ENCODE measurements at regions not wholly inside any gene's neighbourhood (a gene's known extent, or its start where the extent isn't known, plus 50 kb on each side); places are given as distances from the start of the nearest gene placed in this dataset.

GRCh38 chr17:77071925-77072490 lies 68.8 kb upstream of the SEC14L1 start:
- TF ChIP-seq, protein P1, sequence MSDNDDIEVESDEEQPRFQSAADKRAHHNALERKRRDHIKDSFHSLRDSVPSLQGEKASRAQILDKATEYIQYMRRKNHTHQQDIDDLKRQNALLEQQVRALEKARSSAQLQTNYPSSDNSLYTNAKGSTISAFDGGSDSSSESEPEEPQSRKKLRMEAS (CRISPR knock-in tag; IDR thresholded peaks at IDR 0.05): no peak
- TF ChIP-seq SP1 (CRISPR knock-in tag; conservative IDR thresholded peaks at IDR 0.05) (no peak), ZNF138 (CRISPR knock-in tag; conservative IDR thresholded peaks at IDR 0.05) (no peak), CREB1 (CRISPR knock-in tag; IDR thresholded peaks at IDR 0.05) (no peak), NR3C1 (CRISPR knock-in tag; conservative IDR thresholded peaks at IDR 0.05; ENCODE audit: low read depth) (no peak), FOXJ3 (CRISPR knock-in tag; IDR thresholded peaks at IDR 0.05; ENCODE audit: borderline replicate concordance) (no peak), ETV6 (CRISPR knock-in tag; IDR thresholded peaks at IDR 0.05) (no peak), E2F5 (CRISPR knock-in tag; IDR thresholded peaks at IDR 0.05) (no peak), TCF7 (CRISPR knock-in tag; IDR thresholded peaks at IDR 0.05; ENCODE audit: low read depth) (no peak), ZNF416 (CRISPR knock-in tag; IDR thresholded peaks at IDR 0.05) (no peak), ZNF263 (CRISPR knock-in tag; IDR thresholded peaks at IDR 0.05; ENCODE audit: low read depth) (no peak)
- TF ChIP-seq, protein P2, sequence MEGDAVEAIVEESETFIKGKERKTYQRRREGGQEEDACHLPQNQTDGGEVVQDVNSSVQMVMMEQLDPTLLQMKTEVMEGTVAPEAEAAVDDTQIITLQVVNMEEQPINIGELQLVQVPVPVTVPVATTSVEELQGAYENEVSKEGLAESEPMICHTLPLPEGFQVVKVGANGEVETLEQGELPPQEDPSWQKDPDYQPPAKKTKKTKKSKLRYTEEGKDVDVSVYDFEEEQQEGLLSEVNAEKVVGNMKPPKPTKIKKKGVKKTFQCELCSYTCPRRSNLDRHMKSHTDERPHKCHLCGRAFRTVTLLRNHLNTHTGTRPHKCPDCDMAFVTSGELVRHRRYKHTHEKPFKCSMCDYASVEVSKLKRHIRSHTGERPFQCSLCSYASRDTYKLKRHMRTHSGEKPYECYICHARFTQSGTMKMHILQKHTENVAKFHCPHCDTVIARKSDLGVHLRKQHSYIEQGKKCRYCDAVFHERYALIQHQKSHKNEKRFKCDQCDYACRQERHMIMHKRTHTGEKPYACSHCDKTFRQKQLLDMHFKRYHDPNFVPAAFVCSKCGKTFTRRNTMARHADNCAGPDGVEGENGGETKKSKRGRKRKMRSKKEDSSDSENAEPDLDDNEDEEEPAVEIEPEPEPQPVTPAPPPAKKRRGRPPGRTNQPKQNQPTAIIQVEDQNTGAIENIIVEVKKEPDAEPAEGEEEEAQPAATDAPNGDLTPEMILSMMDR (IDR thresholded peaks at IDR 0.05): no peak
- TF ChIP-seq, protein P3, sequence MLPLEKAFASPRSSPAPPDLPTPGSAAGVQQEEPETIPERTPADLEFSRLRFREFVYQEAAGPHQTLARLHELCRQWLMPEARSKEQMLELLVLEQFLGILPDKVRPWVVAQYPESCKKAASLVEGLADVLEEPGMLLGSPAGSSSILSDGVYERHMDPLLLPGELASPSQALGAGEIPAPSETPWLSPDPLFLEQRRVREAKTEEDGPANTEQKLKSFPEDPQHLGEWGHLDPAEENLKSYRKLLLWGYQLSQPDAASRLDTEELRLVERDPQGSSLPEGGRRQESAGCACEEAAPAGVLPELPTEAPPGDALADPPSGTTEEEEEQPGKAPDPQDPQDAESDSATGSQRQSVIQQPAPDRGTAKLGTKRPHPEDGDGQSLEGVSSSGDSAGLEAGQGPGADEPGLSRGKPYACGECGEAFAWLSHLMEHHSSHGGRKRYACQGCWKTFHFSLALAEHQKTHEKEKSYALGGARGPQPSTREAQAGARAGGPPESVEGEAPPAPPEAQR (CRISPR knock-in tag; IDR thresholded peaks at IDR 0.05): no peak
- TF ChIP-seq, protein P4, sequence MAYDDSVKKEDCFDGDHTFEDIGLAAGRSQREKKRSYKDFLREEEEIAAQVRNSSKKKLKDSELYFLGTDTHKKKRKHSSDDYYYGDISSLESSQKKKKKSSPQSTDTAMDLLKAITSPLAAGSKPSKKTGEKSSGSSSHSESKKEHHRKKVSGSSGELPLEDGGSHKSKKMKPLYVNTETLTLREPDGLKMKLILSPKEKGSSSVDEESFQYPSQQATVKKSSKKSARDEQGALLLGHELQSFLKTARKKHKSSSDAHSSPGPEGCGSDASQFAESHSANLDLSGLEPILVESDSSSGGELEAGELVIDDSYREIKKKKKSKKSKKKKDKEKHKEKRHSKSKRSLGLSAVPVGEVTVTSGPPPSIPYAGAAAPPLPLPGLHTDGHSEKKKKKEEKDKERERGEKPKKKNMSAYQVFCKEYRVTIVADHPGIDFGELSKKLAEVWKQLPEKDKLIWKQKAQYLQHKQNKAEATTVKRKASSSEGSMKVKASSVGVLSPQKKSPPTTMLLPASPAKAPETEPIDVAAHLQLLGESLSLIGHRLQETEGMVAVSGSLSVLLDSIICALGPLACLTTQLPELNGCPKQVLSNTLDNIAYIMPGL (CRISPR knock-in tag; IDR thresholded peaks at IDR 0.05): no peak
